ENCODE measurements at regions not wholly inside any gene's neighbourhood (a gene's known extent, or its start where the extent isn't known, plus 50 kb on each side); places are given as distances from the start of the nearest gene placed in this dataset.

GRCh38 chr13:64884976-64885375 lies 2345.2 kb downstream of the PCDH9 start:
- H3K9me2 ChIP-seq (replicated peaks; ENCODE audit: insufficient read depth, low read length): no peaks in the 10 kb centered on the region
- no peaks in the 10 kb centered on the region for H3F3A ChIP-seq (ENCODE audit: insufficient read depth, low read length)
- no peak for DNase-seq
- H2AFZ ChIP-seq (ENCODE audit: low read length): no peak overlapping the region
- no peaks in the 10 kb centered on the region for H3K9me3 ChIP-seq (replicated peaks; ENCODE audit: insufficient read depth, low read length)
- H3K36me3 ChIP-seq (replicated peaks; ENCODE audit: insufficient read depth, low read length): no peaks in the 10 kb centered on the region
- H3K4me1 ChIP-seq (ENCODE audit: low read length): no peaks in the 10 kb centered on the region
- H3K4me2 ChIP-seq (ENCODE audit: low read depth, low read length): no peak overlapping the region
- no peak overlapping the region for H3K27ac ChIP-seq (ENCODE audit: low read length)
- H3K9ac ChIP-seq (ENCODE audit: low read length): no peak overlapping the region
- no peaks in the 10 kb centered on the region for H4K20me1 ChIP-seq (ENCODE audit: insufficient read depth, low read length)
- H3K79me2 ChIP-seq (ENCODE audit: low read length): no peaks in the 10 kb centered on the region
- TF ChIP-seq EZH2 (optimal IDR thresholded peaks at IDR 0.05; ENCODE audit: low read depth, low read length) (no peak), CTCF (IDR thresholded peaks at IDR 0.05; ENCODE audit: low read length) (no peak), EZH2phosphoT487 (IDR thresholded peaks at IDR 0.05; ENCODE audit: low read length) (no peak)
- H3K4me3 ChIP-seq (ENCODE audit: low read length): no peak overlapping the region
- H3K27me3 ChIP-seq (replicated peaks; ENCODE audit: insufficient read depth, low read length): no peaks in the 10 kb centered on the region

- DNase-seq: no peak
- no peaks in the 10 kb centered on the region for H3K9me3 ChIP-seq (replicated peaks; ENCODE audit: insufficient read depth, low read length)
- no peaks in the 10 kb centered on the region for H3K27me3 ChIP-seq (replicated peaks; ENCODE audit: insufficient read depth, low read length)
- TF ChIP-seq EZH2phosphoT487 (IDR thresholded peaks at IDR 0.05; ENCODE audit: low read length): no peak
- H3F3A ChIP-seq (ENCODE audit: insufficient read depth, low read length): no peaks in the 10 kb centered on the region
- no peak overlapping the region for H3K27ac ChIP-seq (ENCODE audit: low read length)
- H3K9ac ChIP-seq (ENCODE audit: low read length): no peak overlapping the region
- H3K9me2 ChIP-seq (replicated peaks; ENCODE audit: insufficient read depth, low read length): no peaks in the 10 kb centered on the region
- H3K4me3 ChIP-seq (ENCODE audit: low read length): no peak overlapping the region
- H3K79me2 ChIP-seq (ENCODE audit: low read length): no peaks in the 10 kb centered on the region
- no peak overlapping the region for H3K4me2 ChIP-seq (ENCODE audit: low read depth, low read length)
- no peaks in the 10 kb centered on the region for H3K4me1 ChIP-seq (ENCODE audit: low read length)
- no peaks in the 10 kb centered on the region for H4K20me1 ChIP-seq (ENCODE audit: insufficient read depth, low read length)
- no peaks in the 10 kb centered on the region for H3K36me3 ChIP-seq (replicated peaks; ENCODE audit: insufficient read depth, low read length)
- no peak overlapping the region for H2AFZ ChIP-seq (ENCODE audit: low read length)
Measured at GRCh38 chr13:64877176-64877575, 2353.0 kb downstream of the PCDH9 start.

- no peak for DNase-seq
- Histone ChIP-seq H3K4me2 (ENCODE audit: low read depth, low read length) (no peak overlapping the region), H3K9me2 (replicated peaks; ENCODE audit: insufficient read depth, low read length) (no peaks in the 10 kb centered on the region), H3K79me2 (ENCODE audit: low read length) (no peaks in the 10 kb centered on the region), H3K36me3 (replicated peaks; ENCODE audit: insufficient read depth, low read length) (no peaks in the 10 kb centered on the region), H3F3A (ENCODE audit: insufficient read depth, low read length) (no peaks in the 10 kb centered on the region), H2AFZ (ENCODE audit: low read length) (no peak overlapping the region), H4K20me1 (ENCODE audit: insufficient read depth, low read length) (no peaks in the 10 kb centered on the region), H3K4me1 (ENCODE audit: low read length) (no peaks in the 10 kb centered on the region), H3K27me3 (replicated peaks; ENCODE audit: insufficient read depth, low read length) (no peaks in the 10 kb centered on the region), H3K4me3 (ENCODE audit: low read length) (no peak overlapping the region), H3K27ac (ENCODE audit: low read length) (no peak overlapping the region), H3K9ac (ENCODE audit: low read length) (no peak overlapping the region), H3K9me3 (replicated peaks; ENCODE audit: insufficient read depth, low read length) (no peaks in the 10 kb centered on the region)
- TF ChIP-seq CTCF (IDR thresholded peaks at IDR 0.05; ENCODE audit: low read length): no peak
- TF ChIP-seq EZH2phosphoT487 (IDR thresholded peaks at IDR 0.05; ENCODE audit: low read length): no peak
- no peak for TF ChIP-seq EZH2 (optimal IDR thresholded peaks at IDR 0.05; ENCODE audit: low read depth, low read length)
Measured at GRCh38 chr13:64871742-64872141, 2358.4 kb downstream of the PCDH9 start.

- no peak for TF ChIP-seq CTCF (IDR thresholded peaks at IDR 0.05; ENCODE audit: low read length)
- TF ChIP-seq EZH2phosphoT487 (IDR thresholded peaks at IDR 0.05; ENCODE audit: low read length): no peak
- no peak for TF ChIP-seq EZH2 (optimal IDR thresholded peaks at IDR 0.05; ENCODE audit: low read depth, low read length)
Measured at GRCh38 chr13:64869539-64869938, 2360.6 kb downstream of the PCDH9 start.

More at GRCh38 chr13:64869539-64869938, 2360.6 kb downstream of the PCDH9 start:
- H3K27me3 ChIP-seq (replicated peaks; ENCODE audit: insufficient read depth, low read length): no peaks in the 10 kb centered on the region
- no peak overlapping the region for H3K27ac ChIP-seq (ENCODE audit: low read length)
- H4K20me1 ChIP-seq (ENCODE audit: insufficient read depth, low read length): no peaks in the 10 kb centered on the region
- no peak overlapping the region for H3K4me2 ChIP-seq (ENCODE audit: low read depth, low read length)
- DNase-seq: no peak
- H3K9me2 ChIP-seq (replicated peaks; ENCODE audit: insufficient read depth, low read length): no peaks in the 10 kb centered on the region
- H3K79me2 ChIP-seq (ENCODE audit: low read length): no peaks in the 10 kb centered on the region
- no peaks in the 10 kb centered on the region for H3K4me1 ChIP-seq (ENCODE audit: low read length)
- H3F3A ChIP-seq (ENCODE audit: insufficient read depth, low read length): no peaks in the 10 kb centered on the region
- H3K36me3 ChIP-seq (replicated peaks; ENCODE audit: insufficient read depth, low read length): no peaks in the 10 kb centered on the region
- no peak overlapping the region for H3K9ac ChIP-seq (ENCODE audit: low read length)
- H3K4me3 ChIP-seq (ENCODE audit: low read length): no peak overlapping the region
- H3K9me3 ChIP-seq (replicated peaks; ENCODE audit: insufficient read depth, low read length): no peaks in the 10 kb centered on the region
- no peak overlapping the region for H2AFZ ChIP-seq (ENCODE audit: low read length)

Data from MM.1S (cell line).